HEK293 (cell line): ENCODE measurements at regions not wholly inside any gene's neighbourhood (a gene's known extent, or its start where the extent isn't known, plus 50 kb on each side); places are given as distances from the start of the nearest gene placed in this dataset.

Source experiments
- CTCF ChIA-PET: fragments of 350-600 bp; formaldehyde crosslinking; extraction: SDS; loops from one replicate; lab custom pipeline; 2021; ENCODE audit warnings: antibody characterized with exemption; lab: Yijun Ruan, JAX
- POLR2A ChIA-PET: fragments of 300-600 bp; formaldehyde crosslinking; extraction: SDS; loops from one replicate; lab custom pipeline; 2020; ENCODE audit warnings: antibody characterized with exemption, inconsistent platforms; lab: Yijun Ruan, JAX
- H3K27ac ChIP-seq: fragments of 200-500 bp; sonication (Bioruptor generic); 2 replicates; pipeline ENCODE4 v1.5.1; 2014; ENCODE audit warnings: low read depth, low read length, control low read depth, inconsistent platforms; ENCODE audit errors: extremely low read depth
- H3K36me3 ChIP-seq, 2 experiments: fragments of 200-500 bp in 1 of 2; sonication (Bioruptor generic) in 1 of 2; 1 replicate in 1 of 2; 2 replicates in 1 of 2; pipeline ENCODE4 v1.5.1; 2014 to 2017; ENCODE audit warnings: inconsistent platforms in 2 of 2, low read length in 2 of 2; ENCODE audit not compliant: control insufficient read depth in 2 of 2, insufficient read depth in 1 of 2
- H3K4me1 ChIP-seq: fragments of 200-500 bp; sonication (Bioruptor generic); 2 replicates; pipeline ENCODE4 v1.5.1; 2014; ENCODE audit warnings: mild to moderate bottlenecking, low read length, inconsistent platforms; ENCODE audit not compliant: control insufficient read depth, insufficient read depth
- H3K4me3 ChIP-seq: 2 replicates; pipeline ENCODE4 v1.5.1; 2011; ENCODE audit warnings: low read depth, mild to moderate bottlenecking, control low read depth, low read length, moderate library complexity
- H3K9me3 ChIP-seq: fragments of 200-500 bp; sonication (Bioruptor generic); 2 replicates; pipeline ENCODE4 v1.5.1; 2014; ENCODE audit warnings: low read depth, low read length, inconsistent platforms; ENCODE audit not compliant: control insufficient read depth, insufficient read depth
- CTCF ChIP-seq: fragments of 450-650 bp; formaldehyde crosslinking; IDR thresholded peaks from 2 replicates; pipeline ENCODE4 v1.5.1; 2016; ENCODE audit warnings: missing biosample characterization, missing genetic modification characterization
- EGR2 ChIP-seq: fragments of 450-650 bp; formaldehyde crosslinking; IDR thresholded peaks from 2 replicates; pipeline ENCODE4 v1.5.1; 2016; ENCODE audit warnings: low read depth, missing biosample characterization, missing genetic modification characterization
- FEZF1 ChIP-seq: fragments of 450-650 bp; formaldehyde crosslinking; IDR thresholded peaks from 2 replicates; pipeline ENCODE4 v1.5.1; 2016; ENCODE audit warnings: missing biosample characterization, missing genetic modification characterization
- HOXC10 ChIP-seq: sonication (generic); formaldehyde crosslinking; IDR thresholded peaks from 2 replicates; pipeline ENCODE4 v1.8.1; 2023; ENCODE audit warnings: mild to moderate bottlenecking, missing genetic modification reagents
- KLF1 ChIP-seq: fragments of 450-650 bp; formaldehyde crosslinking; IDR thresholded peaks from 2 replicates; pipeline ENCODE4 v1.5.1; 2016; ENCODE audit warnings: missing biosample characterization, missing genetic modification characterization
- SALL2 ChIP-seq: fragments of 450-650 bp; formaldehyde crosslinking; IDR thresholded peaks from 2 replicates; pipeline ENCODE4 v1.5.0; 2017; ENCODE audit warnings: missing biosample characterization, mild to moderate bottlenecking, missing genetic modification characterization, borderline replicate concordance
- YY2 ChIP-seq: fragments of 450-650 bp; formaldehyde crosslinking; IDR thresholded peaks from 2 replicates; pipeline ENCODE4 v1.5.1; 2016; ENCODE audit warnings: missing biosample characterization, missing genetic modification characterization
- ZBTB17 ChIP-seq: fragments of 450-650 bp; formaldehyde crosslinking; IDR thresholded peaks from 2 replicates; pipeline ENCODE4 v1.5.1; 2016; ENCODE audit warnings: missing biosample characterization, missing genetic modification characterization
- ZBTB21 ChIP-seq: fragments of 450-650 bp; formaldehyde crosslinking; IDR thresholded peaks from 2 replicates; pipeline ENCODE4 v1.5.1; 2017; ENCODE audit warnings: missing biosample characterization, missing genetic modification characterization
- ZFP41 ChIP-seq: fragments of 450-650 bp; formaldehyde crosslinking; IDR thresholded peaks from 2 replicates; pipeline ENCODE4 v1.5.1; 2016; ENCODE audit warnings: missing biosample characterization, missing genetic modification characterization, borderline replicate concordance
- ZFP69B ChIP-seq: fragments of 450-650 bp; formaldehyde crosslinking; IDR thresholded peaks from 2 replicates; pipeline ENCODE4 v1.5.1; 2016; ENCODE audit warnings: missing biosample characterization, missing genetic modification characterization
- ZNF114 ChIP-seq: fragments of 450-650 bp; formaldehyde crosslinking; IDR thresholded peaks from 2 replicates; pipeline ENCODE4 v1.5.0; 2017; ENCODE audit warnings: missing biosample characterization, missing genetic modification characterization
- ZNF132 ChIP-seq: fragments of 450-650 bp; formaldehyde crosslinking; IDR thresholded peaks from 2 replicates; pipeline ENCODE4 v1.5.1; 2017; ENCODE audit warnings: missing biosample characterization, missing genetic modification characterization, borderline replicate concordance
- ZNF157 ChIP-seq: fragments of 450-650 bp; formaldehyde crosslinking; IDR thresholded peaks from 2 replicates; pipeline ENCODE4 v1.5.1; 2016; ENCODE audit warnings: missing biosample characterization, missing genetic modification characterization
- ZNF174 ChIP-seq: fragments of 450-650 bp; formaldehyde crosslinking; IDR thresholded peaks from 2 replicates; pipeline ENCODE4 v1.5.0; 2017; ENCODE audit warnings: missing biosample characterization, mild to moderate bottlenecking, missing genetic modification characterization
- ZNF19 ChIP-seq: fragments of 450-650 bp; formaldehyde crosslinking; IDR thresholded peaks from 2 replicates; pipeline ENCODE4; 2016; ENCODE audit warnings: missing biosample characterization, missing genetic modification characterization, low read depth
- ZNF23 ChIP-seq: fragments of 450-650 bp; formaldehyde crosslinking; IDR thresholded peaks from 2 replicates; pipeline ENCODE4 v1.5.1; 2016; ENCODE audit warnings: missing biosample characterization, missing genetic modification characterization, borderline replicate concordance
- ZNF280C ChIP-seq: fragments of 450-650 bp; formaldehyde crosslinking; IDR thresholded peaks from 2 replicates; pipeline ENCODE4 v1.5.1; 2016; ENCODE audit warnings: missing biosample characterization, missing genetic modification characterization
- ZNF558 ChIP-seq: fragments of 450-650 bp; formaldehyde crosslinking; IDR thresholded peaks from 2 replicates; pipeline ENCODE4 v1.5.1; 2016; ENCODE audit warnings: missing biosample characterization, missing genetic modification characterization
- ZNF624 ChIP-seq: fragments of 450-650 bp; formaldehyde crosslinking; IDR thresholded peaks from 2 replicates; pipeline ENCODE4 v1.5.1; 2017; ENCODE audit warnings: missing biosample characterization, missing genetic modification characterization
- ZNF791 ChIP-seq: fragments of 450-650 bp; formaldehyde crosslinking; IDR thresholded peaks from 2 replicates; pipeline ENCODE4 v1.5.1; 2016; ENCODE audit warnings: missing biosample characterization, missing genetic modification characterization
- ZNF830 ChIP-seq: fragments of 450-650 bp; IDR thresholded peaks from 2 replicates; pipeline ENCODE4 v1.5.0; 2018; ENCODE audit warnings: missing biosample characterization, missing genetic modification characterization, low read depth, mild to moderate bottlenecking, moderate library complexity
- ZSCAN30 ChIP-seq: fragments of 450-650 bp; IDR thresholded peaks from 2 replicates; pipeline ENCODE4 v1.5.1; 2018; ENCODE audit warnings: missing biosample characterization, mild to moderate bottlenecking, missing genetic modification characterization, moderate library complexity
- TF ChIP-seq, protein P1 (sequence below): fragments of 450-650 bp; formaldehyde crosslinking; conservative IDR thresholded peaks from 2 replicates; pipeline ENCODE4 v1.5.1; 2016; ENCODE audit warnings: low read depth, missing biosample characterization, missing genetic modification characterization
- TF ChIP-seq, protein P2 (sequence below): fragments of 450-650 bp; IDR thresholded peaks from 2 replicates; pipeline ENCODE4 v1.5.1; 2018; ENCODE audit warnings: missing biosample characterization, missing genetic modification characterization

DNA sequence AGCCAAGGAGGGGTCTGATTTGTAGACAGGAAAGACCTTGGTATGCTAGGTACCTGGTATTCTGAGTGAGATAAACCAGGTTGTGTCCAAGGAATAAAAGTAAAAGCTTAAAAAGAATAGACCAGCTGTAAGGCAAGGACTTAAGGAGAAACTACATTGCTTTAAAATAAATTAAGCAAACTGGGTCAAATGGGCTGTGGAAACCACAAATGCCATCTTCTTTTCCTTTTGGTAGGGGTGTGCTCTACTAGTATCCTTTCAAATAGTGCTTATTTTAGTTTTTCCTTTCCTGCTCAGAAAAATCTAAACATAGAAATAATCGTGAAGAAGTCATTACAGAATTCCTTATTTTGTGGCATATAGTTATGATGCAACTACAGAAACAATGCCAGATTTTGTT is 138.6 kb upstream of the KLF12 start:
- CTCF ChIA-PET: interaction anchor here (1.5 kb wide), 1 partner anchor 14 kb away, joined by 4 read pairs; no protein-coding TSS in a partner anchor
- no peak overlapping the region for H3K4me3 ChIP-seq
- POLR2A ChIA-PET: no interaction called here

GRCh38 chr13:74270018-74270417 is 135.8 kb upstream of the KLF12 start:
- CTCF ChIA-PET: interaction anchor here (0.6 to 0.8 kb wide), 2 partner anchors 16 to 792 kb away, joined by 3 read pairs; no protein-coding TSS in a partner anchor
- no peak for TF ChIP-seq ZNF624 (tag by site-specific recombination)
- TF ChIP-seq ZNF132: no peak
- no peak for TF ChIP-seq ZFP69B (tag by site-specific recombination)
- TF ChIP-seq SALL2 (tag by site-specific recombination): no peak
- TF ChIP-seq ZNF157 (tag by site-specific recombination): no peak
- no peak for TF ChIP-seq ZSCAN30
- no peak for TF ChIP-seq ZBTB21
- no peak for TF ChIP-seq ZNF114 (tag by site-specific recombination)
- TF ChIP-seq ZBTB17 (tag by site-specific recombination): no peak
- TF ChIP-seq ZNF19 (tag by site-specific recombination): no peak
- TF ChIP-seq, protein P1, sequence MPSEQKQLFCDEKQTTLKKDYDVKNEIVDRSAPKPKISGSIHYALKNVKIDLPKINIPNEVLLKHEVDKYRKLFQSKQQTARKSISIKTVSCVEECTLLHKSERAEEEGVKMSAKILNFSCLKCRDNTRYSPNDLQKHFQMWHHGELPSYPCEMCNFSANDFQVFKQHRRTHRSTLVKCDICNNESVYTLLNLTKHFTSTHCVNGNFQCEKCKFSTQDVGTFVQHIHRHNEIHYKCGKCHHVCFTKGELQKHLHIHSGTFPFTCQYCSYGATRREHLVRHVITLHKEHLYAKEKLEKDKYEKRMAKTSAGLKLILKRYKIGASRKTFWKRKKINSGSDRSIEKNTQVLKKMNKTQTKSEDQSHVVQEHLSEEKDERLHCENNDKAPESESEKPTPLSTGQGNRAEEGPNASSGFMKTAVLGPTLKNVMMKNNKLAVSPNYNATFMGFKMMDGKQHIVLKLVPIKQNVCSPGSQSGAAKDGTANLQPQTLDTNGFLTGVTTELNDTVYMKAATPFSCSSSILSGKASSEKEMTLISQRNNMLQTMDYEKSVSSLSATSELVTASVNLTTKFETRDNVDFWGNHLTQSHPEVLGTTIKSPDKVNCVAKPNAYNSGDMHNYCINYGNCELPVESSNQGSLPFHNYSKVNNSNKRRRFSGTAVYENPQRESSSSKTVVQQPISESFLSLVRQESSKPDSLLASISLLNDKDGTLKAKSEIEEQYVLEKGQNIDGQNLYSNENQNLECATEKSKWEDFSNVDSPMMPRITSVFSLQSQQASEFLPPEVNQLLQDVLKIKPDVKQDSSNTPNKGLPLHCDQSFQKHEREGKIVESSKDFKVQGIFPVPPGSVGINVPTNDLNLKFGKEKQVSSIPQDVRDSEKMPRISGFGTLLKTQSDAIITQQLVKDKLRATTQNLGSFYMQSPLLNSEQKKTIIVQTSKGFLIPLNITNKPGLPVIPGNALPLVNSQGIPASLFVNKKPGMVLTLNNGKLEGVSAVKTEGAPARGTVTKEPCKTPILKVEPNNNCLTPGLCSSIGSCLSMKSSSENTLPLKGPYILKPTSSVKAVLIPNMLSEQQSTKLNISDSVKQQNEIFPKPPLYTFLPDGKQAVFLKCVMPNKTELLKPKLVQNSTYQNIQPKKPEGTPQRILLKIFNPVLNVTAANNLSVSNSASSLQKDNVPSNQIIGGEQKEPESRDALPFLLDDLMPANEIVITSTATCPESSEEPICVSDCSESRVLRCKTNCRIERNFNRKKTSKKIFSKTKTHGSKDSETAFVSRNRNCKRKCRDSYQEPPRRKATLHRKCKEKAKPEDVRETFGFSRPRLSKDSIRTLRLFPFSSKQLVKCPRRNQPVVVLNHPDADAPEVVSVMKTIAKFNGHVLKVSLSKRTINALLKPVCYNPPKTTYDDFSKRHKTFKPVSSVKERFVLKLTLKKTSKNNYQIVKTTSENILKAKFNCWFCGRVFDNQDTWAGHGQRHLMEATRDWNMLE (tag by site-specific recombination): no peak
- no peak for TF ChIP-seq YY2 (tag by site-specific recombination)
- TF ChIP-seq, protein P2, sequence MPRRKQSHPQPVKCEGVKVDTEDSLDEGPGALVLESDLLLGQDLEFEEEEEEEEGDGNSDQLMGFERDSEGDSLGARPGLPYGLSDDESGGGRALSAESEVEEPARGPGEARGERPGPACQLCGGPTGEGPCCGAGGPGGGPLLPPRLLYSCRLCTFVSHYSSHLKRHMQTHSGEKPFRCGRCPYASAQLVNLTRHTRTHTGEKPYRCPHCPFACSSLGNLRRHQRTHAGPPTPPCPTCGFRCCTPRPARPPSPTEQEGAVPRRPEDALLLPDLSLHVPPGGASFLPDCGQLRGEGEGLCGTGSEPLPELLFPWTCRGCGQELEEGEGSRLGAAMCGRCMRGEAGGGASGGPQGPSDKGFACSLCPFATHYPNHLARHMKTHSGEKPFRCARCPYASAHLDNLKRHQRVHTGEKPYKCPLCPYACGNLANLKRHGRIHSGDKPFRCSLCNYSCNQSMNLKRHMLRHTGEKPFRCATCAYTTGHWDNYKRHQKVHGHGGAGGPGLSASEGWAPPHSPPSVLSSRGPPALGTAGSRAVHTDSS (tag by site-specific recombination): no peak
- no peak for TF ChIP-seq ZNF830 (tag by site-specific recombination)
- TF ChIP-seq ZNF174 (tag by site-specific recombination): no peak

More for the DNA sequence above, 138.6 kb upstream of the KLF12 start:
- no peaks in the 10 kb centered on the region for H3K4me1 ChIP-seq
- TF ChIP-seq ZFP41 (tag by site-specific recombination) (no peak), CTCF (tag by site-specific recombination) (no peak), FEZF1 (tag by site-specific recombination) (no peak), ZNF280C (no peak), ZNF791 (tag by site-specific recombination) (no peak), KLF1 (tag by site-specific recombination) (no peak), ZNF558 (tag by site-specific recombination) (no peak), ZNF23 (tag by site-specific recombination) (no peak), HOXC10 (CRISPR knock-in tag) (no peak), EGR2 (tag by site-specific recombination) (no peak)
- H3K36me3 ChIP-seq: no peaks in the 10 kb centered on the region
- no peak overlapping the region for H3K27ac ChIP-seq
- H3K9me3 ChIP-seq: no peaks in the 10 kb centered on the region

More at GRCh38 chr13:74270018-74270417, 135.8 kb upstream of the KLF12 start:
- H3K36me3 ChIP-seq: no peaks in the 10 kb centered on the region
- no peak overlapping the region for H3K4me3 ChIP-seq
- H3K9me3 ChIP-seq: no peaks in the 10 kb centered on the region
- no peak overlapping the region for H3K27ac ChIP-seq
- H3K4me1 ChIP-seq: no peaks in the 10 kb centered on the region
- POLR2A ChIA-PET: no interaction called here
